GM12878 (cell line): ENCODE measurements at regions not wholly inside any gene's neighbourhood (a gene's known extent, or its start where the extent isn't known, plus 50 kb on each side); places are given as distances from the start of the nearest gene placed in this dataset.

Source experiments
- ATAC-seq: fragments of 200-7000 bp; cut with Tn5 transposase; 3 replicates; pipeline ENCODE4 v1.9.1; 2020; ENCODE audit warnings: mild to moderate bottlenecking, moderate library complexity
- BruUV-seq: library from RNA; stranded (reverse); fragments of 400-500 nt; replicated peaks from 2 replicates; lab custom pipeline; 2021; lab: Mats Ljungman, UMichigan
- CTCF ChIA-PET: fragments of 300-600 bp; sonication (Branson Sonifier 250); formaldehyde crosslinking; extraction: SDS; loops from one replicate; lab custom pipeline; 2021; ENCODE audit warnings: inconsistent platforms; lab: Yijun Ruan, JAX
- POLR2A ChIA-PET: fragments of 350-600 bp; formaldehyde crosslinking; extraction: SDS; loops from one replicate; lab custom pipeline; 2021; ENCODE audit warnings: inconsistent platforms; lab: Charles Lee
- RAD21 ChIA-PET: fragments of 300-600 bp; sonication (Branson Sonifier 250); formaldehyde crosslinking; loops from one replicate; lab custom pipeline; 2023; ENCODE audit warnings: antibody characterized with exemption; ENCODE audit not compliant: unreplicated experiment; lab: Charles Lee
- SMC1A ChIA-PET: fragments of 300-600 bp; sonication (Branson Sonifier 250); formaldehyde crosslinking; loops from one replicate; lab custom pipeline; 2023; ENCODE audit not compliant: unreplicated experiment, uncharacterized antibody; lab: Charles Lee
- DNase-seq: peaks from one replicate; pipeline ENCODE4 v3.0.0-alpha.2; 2011; ENCODE audit warnings: low read depth, low spot score
- FAIRE-seq: peaks from 3 replicates; lab custom pipeline; 2011; peaks lifted over from hg19 to GRCh38; lab: Jason Lieb, UNC
- H2AFZ ChIP-seq: 2 replicates; pipeline ENCODE4 v1.6.0; 2011; ENCODE audit warnings: low read depth, low read length, control low read depth; ENCODE audit not compliant: control insufficient read depth
- H3K27ac ChIP-seq: 2 replicates; pipeline ENCODE4 v1.5.1; 2011; ENCODE audit warnings: control low read depth; ENCODE audit not compliant: control insufficient read depth, insufficient read depth
- H3K27me3 ChIP-seq, 2 experiments: replicated peaks in 1 of 2; 2 replicates each; pipeline versions ENCODE4 v1.6.0 to v1.6.1; 2011; ENCODE audit warnings: low read length in 1 of 2; ENCODE audit not compliant: control insufficient read depth in 2 of 2, insufficient read depth in 2 of 2
- H3K36me3 ChIP-seq, 2 experiments: 2 replicates each; pipeline ENCODE4 v1.5.1; 2011; ENCODE audit warnings: low read length in 1 of 2; ENCODE audit not compliant: control insufficient read depth in 2 of 2, insufficient read depth in 2 of 2
- H3K4me1 ChIP-seq: 2 replicates; pipeline ENCODE4 v1.6.1; 2011; ENCODE audit warnings: mild to moderate bottlenecking, low read length, moderate library complexity, mixed read lengths; ENCODE audit not compliant: control insufficient read depth, insufficient read depth
- H3K4me2 ChIP-seq: 2 replicates; pipeline ENCODE4 v1.6.0; 2011; ENCODE audit warnings: control low read depth; ENCODE audit not compliant: control insufficient read depth, insufficient read depth
- H3K4me3 ChIP-seq: fragments of 200-600 bp; sonication (generic); 2 replicates; pipeline ENCODE4 v1.5.1; 2016
- H3K79me2 ChIP-seq: 2 replicates; pipeline ENCODE4 v1.6.0; 2011; ENCODE audit warnings: low read length; ENCODE audit not compliant: control insufficient read depth, insufficient read depth
- H3K9ac ChIP-seq: 2 replicates; pipeline ENCODE4 v1.8.0; 2011; ENCODE audit warnings: low read length, control low read depth, mixed read lengths; ENCODE audit not compliant: control insufficient read depth, insufficient read depth
- H3K9me3 ChIP-seq: replicated peaks from 3 replicates; pipeline ENCODE4 v1.5.1; 2011; ENCODE audit warnings: mild to moderate bottlenecking, low read length; ENCODE audit not compliant: control insufficient read depth, insufficient read depth
- H4K20me1 ChIP-seq: 2 replicates; pipeline ENCODE4 v1.6.0; 2011; ENCODE audit not compliant: control insufficient read depth, insufficient read depth
- FOXM1 ChIP-seq: IDR thresholded peaks from 2 replicates; pipeline ENCODE4 v1.6.1; 2012; ENCODE audit warnings: low read depth, mild to moderate bottlenecking, inconsistent platforms, low read length, moderate library complexity
- SPI1 ChIP-seq: IDR thresholded peaks from 2 replicates; pipeline ENCODE4 v1.6.1; 2011; ENCODE audit warnings: low read depth, mild to moderate bottlenecking, low read length, moderate library complexity, borderline replicate concordance; ENCODE audit not compliant: insufficient read depth
- ZNF24 ChIP-seq: fragments of 450-650 bp; IDR thresholded peaks from 2 replicates; pipeline ENCODE4 v1.6.1; 2017; ENCODE audit warnings: antibody characterized with exemption, mild to moderate bottlenecking
- WGBS: methylation state at CpG from one replicate; pipeline ENCODE4 v1.1.6; 2016; ENCODE audit warnings: low lambda C conversion rate; ENCODE audit not compliant: insufficient replicate concordance, insufficient coverage; ENCODE audit errors: missing lambda C conversion rate; 5-methylcytosine and 5-hydroxymethylcytosine counted together
- in situ Hi-C: fragments of 300-500 bp; cut with MboI; formaldehyde crosslinking; loops from 9 replicates; pipeline ENCODE4 v1.14.3; 2018; ENCODE audit warnings: mixed read lengths
- intact Hi-C: fragments of 100-400 bp; cut with micrococcal nuclease; formaldehyde crosslinking; loops from one replicate; pipeline ENCODE4 v1.14.2; 2022; ENCODE audit not compliant: unreplicated experiment
- TF ChIP-seq, protein P1 (sequence below): IDR thresholded peaks from 2 replicates; pipeline ENCODE4 v1.6.1; 2012; ENCODE audit warnings: improper control_type of control experiment, low read depth, low read length; ENCODE audit not compliant: insufficient replicate concordance

DNA sequence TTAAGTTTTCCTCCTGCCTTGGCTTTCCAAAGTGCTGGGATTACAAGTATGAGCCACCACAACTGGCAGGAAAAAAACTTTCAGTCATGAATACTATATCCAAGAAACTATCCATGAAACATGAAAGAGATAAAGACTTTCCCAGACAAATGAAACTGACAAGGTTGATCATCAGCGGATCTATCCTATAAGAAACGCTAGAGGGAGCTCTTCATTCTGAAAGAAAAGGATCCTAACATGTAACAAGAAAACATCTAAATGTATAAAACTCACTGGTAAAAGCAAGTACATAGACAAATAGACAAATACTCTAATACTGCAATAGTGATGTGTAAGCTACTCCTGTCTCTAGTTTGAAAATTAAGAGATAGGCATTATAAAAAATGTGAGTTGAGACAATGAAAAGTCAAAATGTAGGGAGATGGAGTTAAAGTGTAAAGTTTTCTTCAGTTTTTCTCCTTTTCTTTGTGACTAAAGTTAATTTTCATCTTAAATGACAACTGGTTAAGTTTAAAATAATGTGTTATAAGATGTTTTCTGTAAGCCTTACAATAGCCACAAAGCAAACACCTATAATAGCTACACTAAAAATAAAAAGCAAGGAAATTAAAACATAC is 79.6 kb upstream of the TEKT1 start (continued):
- TF ChIP-seq, protein P1, sequence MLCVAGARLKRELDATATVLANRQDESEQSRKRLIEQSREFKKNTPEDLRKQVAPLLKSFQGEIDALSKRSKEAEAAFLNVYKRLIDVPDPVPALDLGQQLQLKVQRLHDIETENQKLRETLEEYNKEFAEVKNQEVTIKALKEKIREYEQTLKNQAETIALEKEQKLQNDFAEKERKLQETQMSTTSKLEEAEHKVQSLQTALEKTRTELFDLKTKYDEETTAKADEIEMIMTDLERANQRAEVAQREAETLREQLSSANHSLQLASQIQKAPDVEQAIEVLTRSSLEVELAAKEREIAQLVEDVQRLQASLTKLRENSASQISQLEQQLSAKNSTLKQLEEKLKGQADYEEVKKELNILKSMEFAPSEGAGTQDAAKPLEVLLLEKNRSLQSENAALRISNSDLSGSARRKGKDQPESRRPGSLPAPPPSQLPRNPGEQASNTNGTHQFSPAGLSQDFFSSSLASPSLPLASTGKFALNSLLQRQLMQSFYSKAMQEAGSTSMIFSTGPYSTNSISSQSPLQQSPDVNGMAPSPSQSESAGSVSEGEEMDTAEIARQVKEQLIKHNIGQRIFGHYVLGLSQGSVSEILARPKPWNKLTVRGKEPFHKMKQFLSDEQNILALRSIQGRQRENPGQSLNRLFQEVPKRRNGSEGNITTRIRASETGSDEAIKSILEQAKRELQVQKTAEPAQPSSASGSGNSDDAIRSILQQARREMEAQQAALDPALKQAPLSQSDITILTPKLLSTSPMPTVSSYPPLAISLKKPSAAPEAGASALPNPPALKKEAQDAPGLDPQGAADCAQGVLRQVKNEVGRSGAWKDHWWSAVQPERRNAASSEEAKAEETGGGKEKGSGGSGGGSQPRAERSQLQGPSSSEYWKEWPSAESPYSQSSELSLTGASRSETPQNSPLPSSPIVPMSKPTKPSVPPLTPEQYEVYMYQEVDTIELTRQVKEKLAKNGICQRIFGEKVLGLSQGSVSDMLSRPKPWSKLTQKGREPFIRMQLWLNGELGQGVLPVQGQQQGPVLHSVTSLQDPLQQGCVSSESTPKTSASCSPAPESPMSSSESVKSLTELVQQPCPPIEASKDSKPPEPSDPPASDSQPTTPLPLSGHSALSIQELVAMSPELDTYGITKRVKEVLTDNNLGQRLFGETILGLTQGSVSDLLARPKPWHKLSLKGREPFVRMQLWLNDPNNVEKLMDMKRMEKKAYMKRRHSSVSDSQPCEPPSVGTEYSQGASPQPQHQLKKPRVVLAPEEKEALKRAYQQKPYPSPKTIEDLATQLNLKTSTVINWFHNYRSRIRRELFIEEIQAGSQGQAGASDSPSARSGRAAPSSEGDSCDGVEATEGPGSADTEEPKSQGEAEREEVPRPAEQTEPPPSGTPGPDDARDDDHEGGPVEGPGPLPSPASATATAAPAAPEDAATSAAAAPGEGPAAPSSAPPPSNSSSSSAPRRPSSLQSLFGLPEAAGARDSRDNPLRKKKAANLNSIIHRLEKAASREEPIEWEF, result no peak
- TF ChIP-seq ZNF24, result no peak

DNA sequence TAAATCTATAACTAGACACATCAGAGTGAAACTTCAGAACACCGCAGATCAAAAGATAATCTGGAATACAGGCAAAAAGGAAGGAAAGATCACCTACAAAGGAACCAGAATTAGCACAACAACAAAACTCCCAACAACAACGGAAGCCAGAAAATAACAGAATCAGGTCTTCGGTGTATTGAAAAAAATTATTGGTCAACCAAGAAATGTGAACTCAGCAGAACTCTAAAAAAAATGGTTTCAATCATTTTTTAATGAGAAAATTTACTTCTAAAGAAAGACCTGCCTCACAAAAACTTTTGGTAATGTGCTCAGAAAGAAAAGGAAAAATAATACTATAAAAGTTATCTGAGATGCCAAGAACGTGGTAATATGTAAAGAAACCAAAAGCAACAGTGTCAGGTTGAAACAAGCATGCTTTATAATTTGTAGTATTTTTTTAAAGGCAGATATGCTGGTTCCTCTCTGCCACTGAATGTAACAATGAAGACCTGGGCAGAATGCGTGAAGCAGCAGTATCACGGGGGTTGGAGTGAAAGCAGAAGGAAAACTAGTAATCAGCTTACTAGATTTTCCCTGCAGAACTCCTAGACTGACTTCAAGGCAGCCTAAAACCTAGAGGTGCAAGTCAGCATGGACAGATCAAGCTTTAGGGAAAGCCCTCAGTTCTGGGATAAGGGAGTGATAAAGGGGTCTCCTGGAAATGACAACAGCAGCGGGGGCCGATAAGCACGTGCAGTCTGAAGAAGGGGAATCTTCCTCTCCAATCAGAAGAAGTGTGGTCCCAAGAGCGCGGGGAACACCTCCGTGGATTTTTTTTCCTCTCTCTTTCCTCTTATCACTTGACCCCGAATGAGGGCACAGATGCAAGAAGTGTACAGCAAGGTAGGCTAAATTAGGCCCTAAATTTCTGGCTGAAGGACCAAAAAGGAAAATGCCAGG is 80.9 kb upstream of the TEKT1 start:
- FAIRE-seq (no peak), ATAC-seq (no peak), DNase-seq (no peak)
- TF ChIP-seq SPI1 (peak; percentile 3; the same call in 1 of the 2 replicates), FOXM1 (no peak)
- Histone ChIP-seq H3K4me1 (peaks cover 4% of the 10 kb centered on the region; the same call in 1 of the 2 replicates), H3K27ac (no peak overlapping the region), H3K79me2 (no peaks in the 10 kb centered on the region), H2AFZ (no peak overlapping the region), H3K4me3 (no peak overlapping the region), H3K4me2 (no peak overlapping the region), H3K9ac (no peak overlapping the region), H3K9me3 (no peaks in the 10 kb centered on the region), H3K36me3 (no peaks in the 10 kb centered on the region), H4K20me1 (no peaks in the 10 kb centered on the region), H3K27me3 (no peaks in the 10 kb centered on the region)
- ChIA-PET RAD21 (interaction anchor here (1.0 to 4.5 kb wide), 3 partner anchors 91 to 133 kb away, joined by 3 to 61 read pairs (median 39); partner anchors contain the start of gene BCL6B), SMC1A (interaction anchor here (0.6 to 1.5 kb wide), 6 partner anchors 69 to 212 kb away, joined by 4 to 9 read pairs (median 6); no protein-coding TSS in a partner anchor), CTCF (interaction anchor here (0.7 to 6.0 kb wide), 8 partner anchors 8 to 134 kb away, joined by 3 to 237 read pairs (median 4); partner anchors contain the start of gene RNASEK), POLR2A (interaction anchor here (0.6 to 1.0 kb wide), 2 partner anchors 8 to 103 kb away, joined by 3 to 6 read pairs; no protein-coding TSS in a partner anchor)
- in situ Hi-C loops (loop anchor here (5.0 kb wide), 2 partner anchors 95 to 225 kb away; no protein-coding TSS in a partner anchor), intact Hi-C loops (loop anchor here (1.0 to 10.0 kb wide), 5 partner anchors 92 to 262 kb away; partner anchors contain the start of gene ASGR1)
- TSS peak; percentile 11 for BruUV-seq
- 65% methylated on average over 13 of the region's 13 CpGs for WGBS
